Epithelial cell of proximal tubule (primary cell): ENCODE measurements at regions not wholly inside any gene's neighbourhood (a gene's known extent, or its start where the extent isn't known, plus 50 kb on each side); places are given as distances from the start of the nearest gene placed in this dataset.

Experiments
- DNase-seq: peaks from one replicate; pipeline ENCODE4 v3.0.0-alpha.2; 2011; ENCODE audit warnings: low read depth
- H3K4me3 ChIP-seq: 2 replicates; pipeline ENCODE4 v1.5.1; 2011; ENCODE audit warnings: low read depth, mild to moderate bottlenecking, low read length
- TF ChIP-seq, protein P1 (sequence below): conservative IDR thresholded peaks from 2 replicates; pipeline ENCODE4 v1.5.1; 2012; ENCODE audit warnings: low read depth, mild to moderate bottlenecking, low read length

DNA sequence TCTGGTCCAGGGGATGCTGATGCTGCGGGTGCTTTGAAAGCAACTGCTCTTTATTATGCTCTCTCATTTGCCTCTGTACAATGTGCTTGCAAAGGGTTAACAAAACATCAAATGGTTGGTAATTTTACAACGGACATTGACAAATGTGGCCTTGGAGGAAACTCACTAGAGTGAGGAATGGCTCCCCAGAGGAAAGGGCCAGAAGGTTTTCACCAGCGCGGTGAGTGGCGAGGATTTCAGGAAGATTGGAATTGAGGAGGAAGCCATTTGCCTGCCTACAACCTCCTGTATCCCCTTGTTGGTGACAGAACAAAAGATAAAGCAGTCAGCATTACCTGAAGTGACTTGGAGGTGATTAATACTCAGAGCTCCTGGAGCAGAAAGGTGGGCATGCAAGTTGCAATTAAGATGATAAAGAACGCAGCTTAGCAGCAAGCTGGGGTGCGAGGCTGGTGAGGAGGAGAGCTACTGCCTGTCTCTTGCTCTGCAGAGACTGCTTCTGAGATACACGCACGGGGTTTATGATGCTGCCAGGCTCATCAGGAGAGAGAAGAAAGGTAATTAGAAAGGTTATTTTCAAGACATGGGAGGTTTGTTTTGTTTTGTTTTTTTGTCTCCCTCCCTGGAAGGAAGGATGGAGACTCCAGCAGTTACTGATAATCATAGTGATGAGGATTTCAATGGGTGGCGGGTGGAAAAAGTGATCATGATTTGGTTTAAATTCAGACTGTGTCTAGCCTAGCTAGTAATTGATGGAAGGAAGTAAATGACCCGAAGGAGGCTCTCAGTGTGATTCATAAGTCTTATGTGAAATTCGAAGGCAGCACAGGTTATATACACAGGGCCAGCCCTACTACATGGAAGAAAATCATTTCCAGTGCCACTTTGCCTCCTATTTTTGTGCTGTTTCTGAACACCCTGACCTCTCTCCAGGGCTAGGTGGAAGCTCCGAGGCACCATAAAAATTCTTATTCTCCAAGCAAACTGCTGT lies 141.6 kb upstream of the DTNBP1 start:
- DNase-seq, result no peak
- TF ChIP-seq, protein P1, sequence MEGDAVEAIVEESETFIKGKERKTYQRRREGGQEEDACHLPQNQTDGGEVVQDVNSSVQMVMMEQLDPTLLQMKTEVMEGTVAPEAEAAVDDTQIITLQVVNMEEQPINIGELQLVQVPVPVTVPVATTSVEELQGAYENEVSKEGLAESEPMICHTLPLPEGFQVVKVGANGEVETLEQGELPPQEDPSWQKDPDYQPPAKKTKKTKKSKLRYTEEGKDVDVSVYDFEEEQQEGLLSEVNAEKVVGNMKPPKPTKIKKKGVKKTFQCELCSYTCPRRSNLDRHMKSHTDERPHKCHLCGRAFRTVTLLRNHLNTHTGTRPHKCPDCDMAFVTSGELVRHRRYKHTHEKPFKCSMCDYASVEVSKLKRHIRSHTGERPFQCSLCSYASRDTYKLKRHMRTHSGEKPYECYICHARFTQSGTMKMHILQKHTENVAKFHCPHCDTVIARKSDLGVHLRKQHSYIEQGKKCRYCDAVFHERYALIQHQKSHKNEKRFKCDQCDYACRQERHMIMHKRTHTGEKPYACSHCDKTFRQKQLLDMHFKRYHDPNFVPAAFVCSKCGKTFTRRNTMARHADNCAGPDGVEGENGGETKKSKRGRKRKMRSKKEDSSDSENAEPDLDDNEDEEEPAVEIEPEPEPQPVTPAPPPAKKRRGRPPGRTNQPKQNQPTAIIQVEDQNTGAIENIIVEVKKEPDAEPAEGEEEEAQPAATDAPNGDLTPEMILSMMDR, result no peak
- no peak overlapping the region for H3K4me3 ChIP-seq

DNA sequence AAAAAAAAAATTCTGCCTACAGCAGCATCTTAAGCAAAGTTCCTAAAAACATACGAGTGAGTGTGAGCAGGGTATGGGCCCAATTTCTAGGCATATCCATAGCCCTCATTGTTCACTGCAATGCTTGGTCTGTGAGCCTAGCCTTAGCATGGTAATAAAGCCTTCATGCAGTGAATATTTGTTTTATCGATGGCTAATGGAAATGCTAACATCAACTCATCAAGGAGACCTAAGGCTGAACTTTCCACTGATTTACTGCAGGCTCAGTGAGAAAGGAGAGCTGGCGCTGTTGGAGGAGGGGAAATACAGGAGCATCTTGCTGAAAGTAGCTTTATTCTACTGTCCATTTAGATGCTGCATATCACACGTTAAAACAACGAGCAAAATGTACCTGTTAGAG lies 139.6 kb upstream of the DTNBP1 start:
- TF ChIP-seq, protein P1, result no peak
- H3K4me3 ChIP-seq, result no peak overlapping the region
- no peak for DNase-seq

DNA sequence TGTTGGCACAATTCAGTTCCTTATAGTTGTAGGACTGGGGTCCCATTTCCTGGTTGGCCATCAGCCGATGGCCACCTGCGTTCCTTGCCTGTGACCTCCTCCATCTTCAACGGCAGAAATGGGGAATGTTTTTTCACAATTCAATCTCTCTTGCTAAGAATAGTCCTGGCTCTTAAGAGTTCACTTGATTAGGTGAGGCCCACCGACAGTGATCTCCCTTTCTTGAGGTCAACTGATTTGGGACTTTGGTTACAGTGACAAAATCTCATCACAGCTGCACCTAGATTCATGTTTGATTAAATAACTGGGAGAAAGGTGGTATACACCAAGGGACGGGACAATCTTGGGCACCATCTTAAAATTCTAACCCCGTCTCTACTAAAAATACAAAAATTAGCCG lies 139.1 kb upstream of the DTNBP1 start:
- H3K4me3 ChIP-seq, result no peak overlapping the region
- TF ChIP-seq, protein P1, result no peak
- DNase-seq, result no peak

DNA sequence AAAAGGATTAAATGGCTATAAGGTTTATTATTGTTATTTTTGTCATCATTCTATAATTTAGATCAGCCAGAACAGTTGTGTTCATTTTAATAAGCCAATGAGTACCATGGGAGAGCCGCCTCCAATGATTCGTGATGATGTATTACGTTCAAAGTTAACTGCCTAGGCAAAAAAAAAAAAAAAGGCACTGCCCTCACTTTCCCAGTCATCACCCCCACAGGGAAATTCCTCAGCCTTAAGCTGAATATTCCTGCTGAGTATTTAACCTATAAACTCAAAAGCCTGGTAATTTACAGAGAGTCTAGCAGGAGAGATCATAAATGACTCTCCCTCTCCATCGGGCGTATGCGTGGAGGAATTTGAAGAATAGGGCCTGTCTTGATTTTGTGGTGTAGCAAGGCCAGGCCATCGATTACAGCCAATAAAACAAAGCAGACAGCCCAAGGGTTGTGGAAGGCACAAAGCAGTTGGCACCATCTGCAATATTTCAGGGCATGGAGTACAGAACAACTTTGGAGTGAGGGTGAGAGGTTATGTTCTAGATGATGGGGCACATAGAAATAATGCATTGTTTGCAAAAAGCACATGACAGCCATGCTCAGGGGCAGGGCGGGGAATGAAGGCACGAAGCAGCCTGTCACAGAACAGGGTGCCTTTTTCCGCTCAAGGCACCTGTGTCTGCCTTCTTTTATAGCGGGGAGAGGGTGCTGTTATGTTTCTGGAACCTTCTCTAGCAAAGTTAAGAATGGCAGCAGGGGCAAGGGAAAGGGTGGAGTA lies 138.2 kb upstream of the DTNBP1 start:
- DNase-seq, result peak; percentile 22
- no peak overlapping the region for H3K4me3 ChIP-seq
- TF ChIP-seq, protein P1, result no peak

DNA sequence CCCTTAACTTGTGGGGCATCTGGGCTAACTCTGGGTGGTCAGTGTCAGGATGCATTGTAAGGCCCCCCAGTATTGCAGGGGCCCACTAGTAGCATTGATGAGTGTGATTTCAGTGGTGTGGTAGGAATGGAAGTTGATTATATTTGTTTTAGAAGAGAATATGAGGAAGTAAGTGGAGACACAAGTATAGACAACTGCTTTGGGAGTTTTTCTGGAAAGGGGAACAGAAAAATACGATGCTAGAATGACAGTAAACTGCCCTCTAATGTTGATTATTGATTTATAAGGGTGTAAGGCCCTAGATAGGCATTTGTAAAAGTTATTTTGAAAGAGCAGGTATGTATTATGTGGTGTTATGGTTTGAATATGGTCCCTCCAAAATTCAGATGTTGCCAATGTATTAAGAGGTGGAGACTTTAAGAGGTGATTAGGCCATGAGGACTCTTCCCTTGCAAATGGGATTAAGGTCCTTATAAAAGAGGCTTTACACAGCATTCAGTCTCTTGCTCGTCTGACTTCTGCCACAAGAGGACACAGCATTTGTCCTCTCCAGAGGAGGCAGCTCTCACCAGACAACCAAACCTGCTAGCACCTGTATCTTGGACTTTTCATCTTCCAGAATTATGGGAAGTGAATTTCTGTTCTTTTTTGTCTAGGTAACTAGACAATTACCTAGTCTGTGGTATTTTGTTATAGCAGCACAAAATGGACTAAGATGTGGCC lies 135.9 kb upstream of the DTNBP1 start:
- no peak for DNase-seq

DNA sequence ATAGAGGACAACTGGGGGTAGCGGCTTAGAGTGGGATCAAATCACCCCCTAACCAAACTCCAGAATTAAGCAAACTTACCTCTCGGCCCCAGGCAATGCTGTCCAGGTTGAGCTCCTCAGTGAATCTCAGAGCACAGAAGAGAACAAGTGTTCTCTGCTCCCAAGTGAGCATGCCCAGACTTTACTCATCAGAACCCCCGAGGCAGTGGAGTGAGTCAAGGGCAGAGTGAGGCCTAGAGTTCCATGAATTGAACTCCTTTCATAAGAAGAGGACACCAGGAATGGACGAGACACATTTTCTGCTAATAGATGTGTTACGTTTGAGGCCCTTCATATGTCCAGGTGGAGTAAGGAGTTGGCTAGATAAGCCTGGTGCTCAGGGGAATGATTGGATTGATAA lies 134.0 kb upstream of the DTNBP1 start:
- no peak for DNase-seq
- TF ChIP-seq, protein P1, result no peak
- H3K4me3 ChIP-seq, result no peak overlapping the region

More for the DNA sequence above, 135.9 kb upstream of the DTNBP1 start:
- TF ChIP-seq, protein P1, result no peak
- H3K4me3 ChIP-seq, result no peak overlapping the region
